ENCODE measurements at regions not wholly inside any gene's neighbourhood (a gene's known extent, or its start where the extent isn't known, plus 50 kb on each side); places are given as distances from the start of the nearest gene placed in this dataset.

DNA sequence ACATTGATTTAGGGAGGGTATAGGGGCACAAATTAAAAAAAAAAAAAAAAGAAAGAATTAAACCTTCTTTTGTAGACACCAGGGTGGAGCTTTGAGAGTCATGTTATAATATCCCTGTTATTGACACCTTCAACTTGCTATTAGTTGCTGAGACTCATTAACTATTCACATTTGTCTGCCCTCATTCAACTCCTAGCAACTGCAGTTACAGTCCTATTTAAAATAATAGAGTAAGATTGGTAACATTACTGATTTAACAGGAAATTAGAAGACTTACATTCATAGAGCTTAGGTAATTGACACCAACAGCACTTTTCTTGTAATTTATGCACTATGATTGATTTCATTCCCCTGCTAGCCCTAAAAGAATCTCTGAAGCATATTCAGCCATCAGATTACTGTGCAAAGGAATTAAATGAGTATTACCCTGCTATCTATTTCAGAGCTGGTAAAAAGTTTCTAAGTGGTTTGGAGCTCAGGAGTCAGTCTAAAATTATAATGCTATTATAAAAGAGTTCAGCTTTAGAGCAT, 148.8 kb upstream of the TBL1XR1 start:
- no peaks in the 10 kb centered on the region for H3K27me3 ChIP-seq (ENCODE audit: control insufficient read depth in 5 of 5, insufficient read depth in 4 of 5, low read length in 5 of 5)
- peak overlapping the region in 1 of 5 donors; percentile 82 for H3K9ac ChIP-seq (ENCODE audit: low read length in 5 of 5)
- H3K27ac ChIP-seq (ENCODE audit: low read depth, low read length) = peak overlapping the region; percentile 98
- H3K36me3 ChIP-seq (ENCODE audit: control insufficient read depth in 5 of 5, insufficient read depth in 5 of 5, low read length in 5 of 5) = no peaks in the 10 kb centered on the region
- no peak overlapping the region for H3K4me3 ChIP-seq (ENCODE audit: low read depth in 1 of 5, low read length in 5 of 5)
- H3K9me3 ChIP-seq (ENCODE audit: control insufficient read depth in 5 of 5, low read length in 5 of 5) = no peaks in the 10 kb centered on the region
- H3K4me1 ChIP-seq (ENCODE audit: control insufficient read depth in 5 of 5, insufficient read depth in 5 of 5, low read length in 5 of 5) = peaks cover 9 to 31% (median 26%) of the 10 kb centered on the region in 5 donors

DNA sequence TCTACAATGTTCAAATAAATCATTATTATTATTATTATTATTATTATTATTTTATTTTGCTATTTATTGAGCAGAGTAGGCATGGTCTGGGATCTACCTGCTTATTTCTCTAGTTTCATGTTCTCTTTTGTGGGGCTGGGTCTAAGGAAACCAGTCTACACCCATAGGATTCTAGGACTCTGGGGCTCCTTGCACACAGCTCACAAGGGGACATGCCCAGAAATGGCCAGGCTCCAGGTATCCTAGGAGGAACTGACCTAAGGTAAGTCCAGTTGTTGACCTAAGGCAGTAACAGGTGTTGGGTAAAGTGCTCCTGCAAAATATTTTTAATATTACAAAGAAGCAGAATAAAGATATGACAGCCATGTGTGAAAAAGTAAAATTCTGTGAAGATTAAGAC, 149.6 kb upstream of the TBL1XR1 start:
- no peak overlapping the region for H3K27ac ChIP-seq (ENCODE audit: low read depth, low read length)

DNA sequence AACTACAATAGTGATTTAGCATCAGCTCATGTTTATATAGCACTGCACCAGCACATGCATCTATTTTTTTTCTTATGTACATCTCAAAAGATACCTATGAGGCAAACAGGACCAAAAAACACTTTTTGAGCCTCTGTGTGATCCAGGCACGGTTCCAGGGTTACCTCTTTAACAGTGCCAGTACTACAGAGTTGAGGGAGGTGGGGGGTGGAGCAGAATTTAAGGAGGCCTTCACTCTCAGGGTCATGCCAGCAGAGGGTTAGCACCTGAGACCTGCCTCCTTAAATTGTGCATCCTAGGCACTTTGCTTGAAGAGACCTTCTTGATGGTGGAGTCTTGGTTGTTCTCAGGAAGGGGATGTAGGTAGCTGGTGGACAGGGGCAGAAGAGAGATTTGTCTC, 150.3 kb upstream of the TBL1XR1 start:
- H3K27ac ChIP-seq (ENCODE audit: low read depth, low read length) = no peak overlapping the region
- no peaks in the 10 kb centered on the region for H3K27me3 ChIP-seq (ENCODE audit: control insufficient read depth in 5 of 5, insufficient read depth in 4 of 5, low read length in 5 of 5)
- H3K36me3 ChIP-seq (ENCODE audit: control insufficient read depth in 5 of 5, insufficient read depth in 5 of 5, low read length in 5 of 5) = no peaks in the 10 kb centered on the region
- H3K4me3 ChIP-seq (ENCODE audit: low read depth in 1 of 5, low read length in 5 of 5) = no peak overlapping the region
- no peak overlapping the region for H3K9ac ChIP-seq (ENCODE audit: low read length in 5 of 5)
- H3K9me3 ChIP-seq (ENCODE audit: control insufficient read depth in 5 of 5, low read length in 5 of 5) = no peaks in the 10 kb centered on the region
- H3K4me1 ChIP-seq (ENCODE audit: control insufficient read depth in 5 of 5, insufficient read depth in 5 of 5, low read length in 5 of 5) = peaks cover 7 to 23% (median 19%) of the 10 kb centered on the region in 5 donors

More for the DNA sequence above, 149.6 kb upstream of the TBL1XR1 start:
- Histone ChIP-seq H3K4me1 (ENCODE audit: control insufficient read depth in 5 of 5, insufficient read depth in 5 of 5, low read length in 5 of 5) (peaks cover 7 to 27% (median 24%) of the 10 kb centered on the region in 5 donors), H3K4me3 (ENCODE audit: low read depth in 1 of 5, low read length in 5 of 5) (no peak overlapping the region), H3K9me3 (ENCODE audit: control insufficient read depth in 5 of 5, low read length in 5 of 5) (no peaks in the 10 kb centered on the region), H3K9ac (ENCODE audit: low read length in 5 of 5) (no peak overlapping the region), H3K27me3 (ENCODE audit: control insufficient read depth in 5 of 5, insufficient read depth in 4 of 5, low read length in 5 of 5) (no peaks in the 10 kb centered on the region), H3K36me3 (ENCODE audit: control insufficient read depth in 5 of 5, insufficient read depth in 5 of 5, low read length in 5 of 5) (no peaks in the 10 kb centered on the region)

DNA sequence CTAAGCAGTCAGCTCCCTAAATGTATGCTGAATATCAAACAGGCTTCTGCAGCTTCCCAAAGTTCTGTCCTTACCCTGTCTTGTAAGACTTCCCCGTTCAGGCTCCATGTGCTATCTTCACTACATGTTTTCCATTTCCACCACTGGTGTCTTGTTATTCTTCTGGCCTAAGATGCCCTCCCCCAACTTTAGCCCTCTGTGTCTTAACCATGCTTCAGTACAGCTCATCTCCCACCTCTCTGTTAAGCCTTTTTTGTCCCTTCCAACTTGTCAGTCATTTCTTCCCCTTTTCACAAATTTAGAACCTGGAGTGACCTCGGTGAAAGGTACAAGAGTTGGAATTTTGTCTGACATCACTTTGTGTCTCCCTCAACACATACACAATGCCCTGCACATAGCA, 151.7 kb upstream of the TBL1XR1 start:
- Histone ChIP-seq H3K4me1 (ENCODE audit: control insufficient read depth in 5 of 5, insufficient read depth in 5 of 5, low read length in 5 of 5) (peaks cover 7 to 22% (median 19%) of the 10 kb centered on the region in 5 donors), H3K27me3 (ENCODE audit: control insufficient read depth in 5 of 5, insufficient read depth in 4 of 5, low read length in 5 of 5) (no peaks in the 10 kb centered on the region), H3K36me3 (ENCODE audit: control insufficient read depth in 5 of 5, insufficient read depth in 5 of 5, low read length in 5 of 5) (no peaks in the 10 kb centered on the region), H3K27ac (ENCODE audit: low read depth, low read length) (no peak overlapping the region), H3K9ac (ENCODE audit: low read length in 5 of 5) (no peak overlapping the region), H3K9me3 (ENCODE audit: control insufficient read depth in 5 of 5, low read length in 5 of 5) (no peaks in the 10 kb centered on the region), H3K4me3 (ENCODE audit: low read depth in 1 of 5, low read length in 5 of 5) (no peak overlapping the region)

DNA sequence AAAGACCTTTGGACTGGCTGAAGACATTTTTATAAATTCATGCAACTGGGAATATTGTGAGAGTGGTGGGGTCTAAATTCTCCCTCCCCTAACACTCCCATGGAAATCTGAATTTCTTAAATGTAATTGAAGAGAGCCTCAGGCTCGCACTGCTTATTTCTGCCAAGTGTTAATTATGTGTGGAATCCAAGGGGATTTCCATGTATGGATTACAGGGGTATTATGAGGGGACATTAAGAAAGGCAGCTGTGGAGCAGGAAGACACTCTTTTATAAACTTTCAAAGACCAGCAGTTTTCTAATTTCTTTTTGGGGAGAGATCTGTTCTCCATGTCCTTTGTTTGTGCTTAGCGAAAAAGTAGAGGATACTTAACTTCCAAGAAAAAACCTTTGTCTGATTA, 152.1 kb upstream of the TBL1XR1 start:
- H3K4me3 ChIP-seq (ENCODE audit: low read depth in 1 of 5, low read length in 5 of 5) = no peak overlapping the region
- no peaks in the 10 kb centered on the region for H3K9me3 ChIP-seq (ENCODE audit: control insufficient read depth in 5 of 5, low read length in 5 of 5)
- no peak overlapping the region for H3K27ac ChIP-seq (ENCODE audit: low read depth, low read length)
- H3K9ac ChIP-seq (ENCODE audit: low read length in 5 of 5) = no peak overlapping the region
- peaks cover 7 to 21% (median 19%) of the 10 kb centered on the region in 5 donors for H3K4me1 ChIP-seq (ENCODE audit: control insufficient read depth in 5 of 5, insufficient read depth in 5 of 5, low read length in 5 of 5)
- no peaks in the 10 kb centered on the region for H3K36me3 ChIP-seq (ENCODE audit: control insufficient read depth in 5 of 5, insufficient read depth in 5 of 5, low read length in 5 of 5)
- H3K27me3 ChIP-seq (ENCODE audit: control insufficient read depth in 5 of 5, insufficient read depth in 4 of 5, low read length in 5 of 5) = no peaks in the 10 kb centered on the region

DNA sequence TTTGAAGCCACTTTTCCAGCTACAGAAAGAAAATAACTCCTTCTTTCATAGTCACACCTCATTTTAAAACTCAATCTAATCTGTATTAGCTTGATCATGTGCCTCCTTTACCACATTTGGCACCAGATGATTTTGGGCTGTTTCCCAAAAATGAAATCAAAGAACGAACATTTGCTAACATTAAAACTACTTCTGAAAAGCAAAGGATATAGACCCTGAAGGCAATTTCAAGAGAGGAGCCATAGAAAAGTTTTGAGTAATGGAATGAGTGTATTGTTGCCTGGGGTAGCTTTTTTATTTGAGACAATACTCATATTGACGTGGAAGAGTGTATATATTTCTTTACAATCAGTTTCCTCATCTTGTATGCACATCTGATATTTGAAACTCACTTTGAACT, 152.8 kb upstream of the TBL1XR1 start:
- no peaks in the 10 kb centered on the region for H3K9me3 ChIP-seq (ENCODE audit: control insufficient read depth in 5 of 5, low read length in 5 of 5)
- no peak overlapping the region for H3K27ac ChIP-seq (ENCODE audit: low read depth, low read length)
- peaks cover 3 to 14% (median 11%) of the 10 kb centered on the region in 5 donors for H3K4me1 ChIP-seq (ENCODE audit: control insufficient read depth in 5 of 5, insufficient read depth in 5 of 5, low read length in 5 of 5)
- no peak overlapping the region for H3K9ac ChIP-seq (ENCODE audit: low read length in 5 of 5)
- no peaks in the 10 kb centered on the region for H3K27me3 ChIP-seq (ENCODE audit: control insufficient read depth in 5 of 5, insufficient read depth in 4 of 5, low read length in 5 of 5)
- H3K4me3 ChIP-seq (ENCODE audit: low read depth in 1 of 5, low read length in 5 of 5) = no peak overlapping the region
- H3K36me3 ChIP-seq (ENCODE audit: control insufficient read depth in 5 of 5, insufficient read depth in 5 of 5, low read length in 5 of 5) = no peaks in the 10 kb centered on the region

DNA sequence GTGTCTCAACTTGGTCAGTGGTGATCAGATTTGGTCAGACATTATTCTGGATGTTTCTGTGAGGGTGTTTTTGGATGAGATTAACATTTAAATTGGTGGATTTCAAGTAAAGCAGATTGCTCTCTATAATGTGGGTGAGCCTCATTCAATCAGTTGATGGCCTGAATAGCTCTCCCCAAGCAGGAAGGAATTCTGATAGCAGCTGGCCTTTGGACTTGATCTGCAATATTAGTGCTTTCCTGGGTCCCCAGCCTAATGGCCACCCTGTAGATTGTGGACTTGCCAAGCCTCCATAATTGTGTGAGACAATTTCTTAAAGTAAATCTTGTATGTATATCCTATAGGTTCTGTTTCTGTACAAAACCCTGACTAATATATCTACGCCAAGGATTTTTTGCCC, 153.9 kb upstream of the TBL1XR1 start:
- H3K4me1 ChIP-seq (ENCODE audit: control insufficient read depth in 5 of 5, insufficient read depth in 5 of 5, low read length in 5 of 5) = peaks cover 0 to 4% (median 2%) of the 10 kb centered on the region in 5 donors
- no peaks in the 10 kb centered on the region for H3K9me3 ChIP-seq (ENCODE audit: control insufficient read depth in 5 of 5, low read length in 5 of 5)
- H3K27me3 ChIP-seq (ENCODE audit: control insufficient read depth in 5 of 5, insufficient read depth in 4 of 5, low read length in 5 of 5) = no peaks in the 10 kb centered on the region
- H3K4me3 ChIP-seq (ENCODE audit: low read depth in 1 of 5, low read length in 5 of 5) = no peak overlapping the region
- no peaks in the 10 kb centered on the region for H3K36me3 ChIP-seq (ENCODE audit: control insufficient read depth in 5 of 5, insufficient read depth in 5 of 5, low read length in 5 of 5)
- no peak overlapping the region for H3K27ac ChIP-seq (ENCODE audit: low read depth, low read length)
- H3K9ac ChIP-seq (ENCODE audit: low read length in 5 of 5) = no peak overlapping the region

DNA sequence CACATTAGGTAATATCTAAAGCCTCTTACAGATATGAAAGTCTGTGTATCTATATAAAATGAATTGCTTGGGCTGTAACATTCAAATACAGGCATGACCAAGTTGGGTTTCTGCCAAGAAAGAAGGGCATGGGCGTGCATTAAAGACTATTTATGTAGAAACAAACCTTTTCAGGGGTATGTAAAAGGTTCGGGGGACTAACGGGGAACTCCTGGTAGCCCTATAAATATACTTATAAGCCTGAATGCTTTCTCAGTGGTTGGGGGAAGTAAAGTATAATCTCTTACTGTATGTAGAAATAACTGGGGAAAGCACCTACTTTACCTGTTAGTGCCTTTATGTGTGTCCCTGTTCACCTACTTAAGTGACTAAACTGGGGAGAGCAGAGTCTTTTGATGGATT, 154.5 kb upstream of the TBL1XR1 start:
- H3K36me3 ChIP-seq (ENCODE audit: control insufficient read depth in 5 of 5, insufficient read depth in 5 of 5, low read length in 5 of 5) = no peaks in the 10 kb centered on the region
- H3K4me1 ChIP-seq (ENCODE audit: control insufficient read depth in 5 of 5, insufficient read depth in 5 of 5, low read length in 5 of 5) = peaks cover 2 to 9% (median 6%) of the 10 kb centered on the region in 5 donors
- H3K9me3 ChIP-seq (ENCODE audit: control insufficient read depth in 5 of 5, low read length in 5 of 5) = no peaks in the 10 kb centered on the region
- no peak overlapping the region for H3K9ac ChIP-seq (ENCODE audit: low read length in 5 of 5)
- H3K27ac ChIP-seq (ENCODE audit: low read depth, low read length) = no peak overlapping the region
- no peaks in the 10 kb centered on the region for H3K27me3 ChIP-seq (ENCODE audit: control insufficient read depth in 5 of 5, insufficient read depth in 4 of 5, low read length in 5 of 5)
- no peak overlapping the region for H3K4me3 ChIP-seq (ENCODE audit: low read depth in 1 of 5, low read length in 5 of 5)

DNA sequence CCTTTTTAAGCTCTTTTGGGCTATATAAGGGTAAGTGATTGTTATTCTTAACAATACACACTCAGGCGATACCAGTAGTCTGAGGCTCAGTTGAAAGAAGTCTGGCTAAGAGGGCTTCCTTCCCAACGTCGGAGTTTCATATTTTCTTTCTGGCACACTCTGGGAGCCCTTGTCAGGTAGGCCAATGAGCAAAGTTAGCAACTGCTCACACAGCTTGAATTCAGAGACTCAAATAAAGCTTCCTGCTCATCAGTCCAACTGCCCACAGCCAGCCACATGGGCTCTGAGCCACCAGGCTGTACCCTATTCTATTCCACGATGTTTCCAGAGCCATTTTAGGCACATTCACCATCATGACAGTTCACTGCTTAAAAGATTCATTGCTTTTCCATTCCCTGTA, 155.1 kb upstream of the TBL1XR1 start:
- Histone ChIP-seq H3K4me3 (ENCODE audit: low read depth in 1 of 5, low read length in 5 of 5) (no peak overlapping the region), H3K9ac (ENCODE audit: low read length in 5 of 5) (no peak overlapping the region)

DNA sequence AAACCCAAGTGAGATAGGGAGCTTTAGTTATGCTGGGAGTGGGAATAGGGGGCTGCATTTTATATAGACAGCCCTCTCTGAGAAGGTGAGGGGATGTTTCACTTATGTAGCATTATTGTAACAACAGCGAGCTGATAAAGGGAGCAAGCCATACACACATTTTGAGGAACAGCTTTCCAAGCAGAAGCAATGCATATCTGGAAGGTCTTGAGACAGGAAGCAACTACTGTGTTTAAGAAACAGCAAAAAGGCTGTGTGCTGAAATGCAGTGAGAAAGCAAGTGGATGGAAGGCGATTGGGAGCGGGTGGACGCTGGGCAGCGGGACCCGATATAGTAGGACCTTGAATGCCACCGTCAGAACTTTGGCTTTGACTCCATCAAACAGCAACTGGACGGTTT, 155.9 kb upstream of the TBL1XR1 start:
- H3K9ac ChIP-seq (ENCODE audit: low read length in 5 of 5) = no peak overlapping the region
- peaks cover 12 to 22% (median 20%) of the 10 kb centered on the region in 5 donors for H3K4me1 ChIP-seq (ENCODE audit: control insufficient read depth in 5 of 5, insufficient read depth in 5 of 5, low read length in 5 of 5)
- H3K27ac ChIP-seq (ENCODE audit: low read depth, low read length) = no peak overlapping the region

More for the DNA sequence above, 155.1 kb upstream of the TBL1XR1 start:
- H3K4me1 ChIP-seq (ENCODE audit: control insufficient read depth in 5 of 5, insufficient read depth in 5 of 5, low read length in 5 of 5) = peaks cover 7 to 15% (median 12%) of the 10 kb centered on the region in 5 donors
- H3K27ac ChIP-seq (ENCODE audit: low read depth, low read length) = no peak overlapping the region
- H3K27me3 ChIP-seq (ENCODE audit: control insufficient read depth in 5 of 5, insufficient read depth in 4 of 5, low read length in 5 of 5) = no peaks in the 10 kb centered on the region
- no peaks in the 10 kb centered on the region for H3K9me3 ChIP-seq (ENCODE audit: control insufficient read depth in 5 of 5, low read length in 5 of 5)
- H3K36me3 ChIP-seq (ENCODE audit: control insufficient read depth in 5 of 5, insufficient read depth in 5 of 5, low read length in 5 of 5) = no peaks in the 10 kb centered on the region

More for the DNA sequence above, 155.9 kb upstream of the TBL1XR1 start:
- no peaks in the 10 kb centered on the region for H3K36me3 ChIP-seq (ENCODE audit: control insufficient read depth in 5 of 5, insufficient read depth in 5 of 5, low read length in 5 of 5)
- no peak overlapping the region for H3K4me3 ChIP-seq (ENCODE audit: low read depth in 1 of 5, low read length in 5 of 5)
- no peaks in the 10 kb centered on the region for H3K27me3 ChIP-seq (ENCODE audit: control insufficient read depth in 5 of 5, insufficient read depth in 4 of 5, low read length in 5 of 5)
- no peaks in the 10 kb centered on the region for H3K9me3 ChIP-seq (ENCODE audit: control insufficient read depth in 5 of 5, low read length in 5 of 5)
